ENCODE measurements at regions not wholly inside any gene's neighbourhood (a gene's known extent, or its start where the extent isn't known, plus 50 kb on each side); places are given as distances from the start of the nearest gene placed in this dataset.

DNA sequence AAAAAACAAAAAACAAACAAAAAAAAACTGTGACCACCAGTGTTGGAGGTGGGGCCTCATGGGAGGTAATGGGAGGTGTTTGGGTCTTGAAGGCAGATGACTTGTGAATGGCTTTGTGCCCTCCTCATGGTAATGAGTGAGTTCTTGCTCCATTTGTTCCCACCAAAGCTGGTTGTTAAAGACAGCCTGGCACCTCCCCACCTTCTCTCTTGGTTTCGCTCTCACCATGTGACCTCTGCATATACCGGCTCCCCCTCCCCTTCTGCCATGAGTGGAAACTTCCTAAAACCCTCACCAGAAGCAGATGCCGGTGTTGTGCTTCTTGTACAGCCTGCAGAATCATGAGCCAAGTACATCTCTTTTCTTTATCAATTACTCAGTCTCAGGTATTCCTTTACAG, 61.5 kb upstream of the ATP11B start:
- Histone ChIP-seq H3F3A (ENCODE audit: control insufficient read depth, insufficient read depth) (no peaks in the 10 kb centered on the region), H3K4me3 (ENCODE audit: low read length) (no peak overlapping the region), H3K27ac (ENCODE audit: low read depth, low read length) (no peak overlapping the region), H4K20me1 (ENCODE audit: control insufficient read depth, insufficient read depth, low read depth, low read length) (no peaks in the 10 kb centered on the region), H3K9me2 (replicated peaks; ENCODE audit: control insufficient read depth, low read length) (no peaks in the 10 kb centered on the region), H3K9me3 (ENCODE audit: control insufficient read depth, insufficient read depth, low read length) (no peaks in the 10 kb centered on the region), H3K4me2 (ENCODE audit: low read length) (no peak overlapping the region), H3K27me3 (ENCODE audit: control insufficient read depth, low read length) (peaks cover 20% of the 10 kb centered on the region), H3K36me3 (ENCODE audit: control insufficient read depth, low read length) (no peaks in the 10 kb centered on the region), H3K79me2 (ENCODE audit: control insufficient read depth, low read length) (no peaks in the 10 kb centered on the region), H3K4me1 (ENCODE audit: control insufficient read depth, low read length) (peaks cover 15% of the 10 kb centered on the region)
- TF ChIP-seq EZH2phosphoT487 (IDR thresholded peaks at IDR 0.05; ENCODE audit: borderline replicate concordance, low read length) = no peak
- TF ChIP-seq, protein P1, sequence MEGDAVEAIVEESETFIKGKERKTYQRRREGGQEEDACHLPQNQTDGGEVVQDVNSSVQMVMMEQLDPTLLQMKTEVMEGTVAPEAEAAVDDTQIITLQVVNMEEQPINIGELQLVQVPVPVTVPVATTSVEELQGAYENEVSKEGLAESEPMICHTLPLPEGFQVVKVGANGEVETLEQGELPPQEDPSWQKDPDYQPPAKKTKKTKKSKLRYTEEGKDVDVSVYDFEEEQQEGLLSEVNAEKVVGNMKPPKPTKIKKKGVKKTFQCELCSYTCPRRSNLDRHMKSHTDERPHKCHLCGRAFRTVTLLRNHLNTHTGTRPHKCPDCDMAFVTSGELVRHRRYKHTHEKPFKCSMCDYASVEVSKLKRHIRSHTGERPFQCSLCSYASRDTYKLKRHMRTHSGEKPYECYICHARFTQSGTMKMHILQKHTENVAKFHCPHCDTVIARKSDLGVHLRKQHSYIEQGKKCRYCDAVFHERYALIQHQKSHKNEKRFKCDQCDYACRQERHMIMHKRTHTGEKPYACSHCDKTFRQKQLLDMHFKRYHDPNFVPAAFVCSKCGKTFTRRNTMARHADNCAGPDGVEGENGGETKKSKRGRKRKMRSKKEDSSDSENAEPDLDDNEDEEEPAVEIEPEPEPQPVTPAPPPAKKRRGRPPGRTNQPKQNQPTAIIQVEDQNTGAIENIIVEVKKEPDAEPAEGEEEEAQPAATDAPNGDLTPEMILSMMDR (IDR thresholded peaks at IDR 0.05; ENCODE audit: low read depth, low read length, poor library complexity, severe bottlenecking) = no peak

DNA sequence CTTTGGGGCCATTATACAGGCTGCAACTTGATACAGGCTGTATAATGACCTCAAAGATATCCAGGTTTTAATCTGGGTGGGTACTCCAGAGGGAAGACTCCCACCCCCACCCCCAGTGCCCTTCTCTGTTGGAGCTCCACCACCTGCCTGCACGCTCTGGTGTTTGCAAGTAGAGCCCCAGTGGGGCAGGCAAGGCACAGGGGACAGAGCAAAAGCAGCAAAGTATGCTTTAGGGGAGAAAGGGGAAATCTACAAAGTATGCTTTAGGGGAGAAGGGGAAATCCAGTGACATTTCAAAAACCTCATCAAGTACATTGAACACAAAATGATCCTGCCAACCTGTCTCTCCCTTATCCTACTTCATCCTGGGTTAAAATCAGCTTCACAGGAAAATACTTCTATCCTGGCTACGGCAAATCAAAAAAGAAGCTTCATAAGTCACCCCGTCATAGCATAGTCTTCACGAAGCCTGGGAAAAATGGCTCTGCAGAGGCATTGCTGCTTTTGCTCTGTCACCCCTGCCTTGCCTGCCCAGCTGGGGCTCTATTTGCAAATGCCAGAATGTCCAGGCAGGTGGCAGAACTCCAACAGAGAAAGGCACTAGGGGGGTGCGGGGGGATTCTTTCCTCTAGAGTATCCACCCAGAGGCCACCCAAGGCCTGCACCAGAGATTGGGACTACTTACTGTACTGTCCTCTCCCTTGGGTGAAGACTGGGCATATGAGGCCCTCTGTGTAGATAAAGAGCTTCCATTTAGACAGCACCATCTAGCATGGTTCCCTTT, 60.9 kb upstream of the ATP11B start:
- no peaks in the 10 kb centered on the region for H3K9me3 ChIP-seq (ENCODE audit: control insufficient read depth, insufficient read depth, low read length)
- TF ChIP-seq EZH2phosphoT487 (IDR thresholded peaks at IDR 0.05; ENCODE audit: borderline replicate concordance, low read length) = no peak
- TF ChIP-seq, protein P1 (IDR thresholded peaks at IDR 0.05; ENCODE audit: low read depth, low read length, poor library complexity, severe bottlenecking) = no peak
- H3K27me3 ChIP-seq (ENCODE audit: control insufficient read depth, low read length) = peaks cover 20% of the 10 kb centered on the region
- H3K79me2 ChIP-seq (ENCODE audit: control insufficient read depth, low read length) = no peaks in the 10 kb centered on the region
- no peaks in the 10 kb centered on the region for H3K9me2 ChIP-seq (replicated peaks; ENCODE audit: control insufficient read depth, low read length)
- H3K4me3 ChIP-seq (ENCODE audit: low read length) = no peak overlapping the region
- no peaks in the 10 kb centered on the region for H3K36me3 ChIP-seq (ENCODE audit: control insufficient read depth, low read length)
- no peaks in the 10 kb centered on the region for H3F3A ChIP-seq (ENCODE audit: control insufficient read depth, insufficient read depth)
- no peaks in the 10 kb centered on the region for H4K20me1 ChIP-seq (ENCODE audit: control insufficient read depth, insufficient read depth, low read depth, low read length)
- H3K27ac ChIP-seq (ENCODE audit: low read depth, low read length) = no peak overlapping the region
- no peak overlapping the region for H3K4me2 ChIP-seq (ENCODE audit: low read length)
- H3K4me1 ChIP-seq (ENCODE audit: control insufficient read depth, low read length) = peaks cover 15% of the 10 kb centered on the region

DNA sequence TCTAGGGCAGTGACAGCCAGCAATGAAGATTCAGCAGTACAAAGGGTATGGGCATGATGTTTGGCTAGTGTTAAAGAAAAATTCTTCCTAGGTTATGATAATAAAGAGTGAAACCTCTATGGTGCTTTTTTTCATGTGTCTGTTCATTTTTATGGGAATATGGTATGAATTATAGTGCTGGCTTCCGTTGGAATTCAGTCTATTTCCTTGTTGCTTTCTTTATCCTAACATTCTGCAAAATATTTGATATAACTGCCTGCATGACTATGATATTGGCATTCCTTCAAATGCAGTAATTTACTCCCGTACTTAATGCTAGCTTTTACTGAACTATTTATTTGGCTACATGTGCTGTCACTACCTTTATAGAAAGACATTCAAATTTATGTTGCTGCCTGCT, 57.6 kb upstream of the ATP11B start:
- H3K4me3 ChIP-seq (ENCODE audit: low read length) = no peak overlapping the region

More for the DNA sequence above, 57.6 kb upstream of the ATP11B start:
- Histone ChIP-seq H3K27me3 (ENCODE audit: control insufficient read depth, low read length) (peaks cover 12% of the 10 kb centered on the region), H3K9me3 (ENCODE audit: control insufficient read depth, insufficient read depth, low read length) (no peaks in the 10 kb centered on the region), H3K9me2 (replicated peaks; ENCODE audit: control insufficient read depth, low read length) (no peaks in the 10 kb centered on the region), H3K36me3 (ENCODE audit: control insufficient read depth, low read length) (no peaks in the 10 kb centered on the region), H3K27ac (ENCODE audit: low read depth, low read length) (no peak overlapping the region), H3K4me1 (ENCODE audit: control insufficient read depth, low read length) (peaks cover 2% of the 10 kb centered on the region), H4K20me1 (ENCODE audit: control insufficient read depth, insufficient read depth, low read depth, low read length) (no peaks in the 10 kb centered on the region), H3F3A (ENCODE audit: control insufficient read depth, insufficient read depth) (no peaks in the 10 kb centered on the region), H3K79me2 (ENCODE audit: control insufficient read depth, low read length) (no peaks in the 10 kb centered on the region), H3K4me2 (ENCODE audit: low read length) (no peak overlapping the region)
- no peak for TF ChIP-seq EZH2phosphoT487 (IDR thresholded peaks at IDR 0.05; ENCODE audit: borderline replicate concordance, low read length)
- TF ChIP-seq, protein P1 (IDR thresholded peaks at IDR 0.05; ENCODE audit: low read depth, low read length, poor library complexity, severe bottlenecking) = no peak
